ENCODE measurements at regions not wholly inside any gene's neighbourhood (a gene's known extent, or its start where the extent isn't known, plus 50 kb on each side); places are given as distances from the start of the nearest gene placed in this dataset.

DNA sequence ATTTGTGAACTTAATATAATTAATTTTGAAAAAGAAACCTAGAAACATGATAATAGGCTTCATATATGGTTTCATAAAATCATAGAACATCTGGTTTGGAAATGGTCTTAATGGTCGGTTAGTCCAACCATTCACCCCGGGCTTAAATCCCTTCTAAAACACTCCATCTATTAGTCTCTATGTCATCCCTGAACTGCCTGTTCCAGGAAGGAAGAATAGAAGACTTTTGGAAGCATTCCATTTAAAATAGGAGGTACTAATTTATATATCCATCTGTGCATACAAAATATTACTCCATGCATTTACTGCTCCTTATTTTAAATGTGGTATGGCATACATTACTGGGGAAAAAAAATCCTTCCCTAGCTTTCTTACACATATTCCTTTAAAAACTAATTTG, 262.2 kb upstream of the DDX53 start:
- TF ChIP-seq CTCF (IDR thresholded peaks at IDR 0.05; ENCODE audit: control insufficient read depth, extremely low read depth, insufficient read depth) = no peak
- no peak for DNase-seq (ENCODE audit: low read depth)
- H3K4me3 ChIP-seq (ENCODE audit: low read depth, low read length) = no peak overlapping the region

DNA sequence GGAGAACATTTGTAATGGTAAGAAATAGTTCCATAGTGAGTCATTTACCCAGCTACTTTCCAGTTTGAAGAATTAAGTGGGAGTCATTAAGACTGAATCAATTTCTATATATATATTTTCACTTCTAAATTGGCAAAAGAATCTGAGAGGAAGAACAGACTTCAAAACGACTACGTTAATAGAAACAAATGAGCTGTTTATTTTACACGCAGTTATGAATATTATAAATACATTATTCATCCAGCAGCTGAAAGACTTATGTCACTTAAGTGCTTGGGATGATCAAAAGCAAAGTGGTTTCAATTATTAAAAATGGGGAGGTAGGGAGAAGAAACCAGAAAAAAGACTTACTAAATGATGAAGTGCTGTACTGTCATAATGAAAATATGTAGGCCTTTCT, 260.5 kb upstream of the DDX53 start:
- no peak for DNase-seq (ENCODE audit: low read depth)
- no peak for TF ChIP-seq CTCF (IDR thresholded peaks at IDR 0.05; ENCODE audit: control insufficient read depth, extremely low read depth, insufficient read depth)
- H3K4me3 ChIP-seq (ENCODE audit: low read depth, low read length) = no peak overlapping the region

DNA sequence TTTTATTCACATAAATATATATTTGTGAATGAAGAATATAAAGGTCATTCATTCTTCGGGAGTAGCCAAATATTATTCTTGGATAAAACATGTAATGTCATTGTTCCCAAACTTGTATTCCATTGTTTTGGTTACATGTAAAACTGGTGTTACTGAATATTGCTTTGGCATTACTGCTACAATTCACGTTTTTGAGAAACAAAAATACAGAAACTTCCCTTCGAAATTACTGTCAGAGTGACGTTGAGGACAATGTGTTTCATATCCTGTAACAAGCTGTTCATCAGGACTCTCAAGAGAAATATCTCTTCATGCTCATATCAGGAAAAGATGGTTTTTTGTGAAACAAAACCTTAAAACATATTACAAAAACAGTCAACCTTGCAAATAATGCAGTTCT, 258.9 kb upstream of the DDX53 start:
- H3K4me3 ChIP-seq (ENCODE audit: low read depth, low read length) = no peak overlapping the region
- no peak for DNase-seq (ENCODE audit: low read depth)
- TF ChIP-seq CTCF (IDR thresholded peaks at IDR 0.05; ENCODE audit: control insufficient read depth, extremely low read depth, insufficient read depth) = no peak

DNA sequence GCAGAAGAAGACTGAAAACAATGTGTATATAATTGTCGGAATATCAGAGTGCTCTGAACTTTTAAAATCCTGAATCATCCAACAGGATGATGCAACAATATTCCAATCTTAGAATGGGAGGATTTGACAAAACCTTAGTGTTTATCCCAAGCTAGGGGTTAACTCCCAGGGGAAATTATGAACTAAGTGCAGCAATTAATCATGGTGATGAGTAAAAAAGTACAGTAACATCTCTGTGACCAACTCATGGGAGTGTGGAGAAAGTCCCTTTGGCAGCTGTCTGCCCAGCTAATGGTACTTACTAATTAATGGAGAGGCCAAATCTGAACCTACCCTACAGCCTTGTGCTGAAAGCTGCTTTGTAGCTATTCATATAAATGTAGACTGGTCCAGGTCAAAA, 257.6 kb upstream of the DDX53 start:
- H3K4me3 ChIP-seq (ENCODE audit: low read depth, low read length) = no peak overlapping the region
- no peak for DNase-seq (ENCODE audit: low read depth)
- TF ChIP-seq CTCF (IDR thresholded peaks at IDR 0.05; ENCODE audit: control insufficient read depth, extremely low read depth, insufficient read depth) = no peak

DNA sequence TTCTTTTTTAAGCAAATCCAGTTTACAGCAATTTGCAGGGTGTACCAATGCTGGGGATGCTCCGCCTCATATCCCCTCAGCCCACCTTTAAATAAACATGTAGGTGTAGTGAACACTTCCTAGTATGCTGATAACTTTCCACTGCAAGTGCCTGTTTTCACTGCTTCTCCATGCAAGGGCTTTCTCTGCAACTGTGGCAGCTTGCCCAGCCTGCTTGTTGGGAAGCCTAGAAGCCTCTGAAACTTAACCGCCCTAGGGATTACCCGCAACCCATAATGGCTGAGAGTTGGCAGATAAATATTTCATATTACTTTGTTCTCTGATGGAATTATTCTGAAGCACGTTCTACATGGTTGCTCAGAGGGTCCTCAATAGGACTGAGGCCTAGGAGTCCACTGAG, 253.7 kb upstream of the DDX53 start:
- DNase-seq (ENCODE audit: low read depth) = no peak
- no peak overlapping the region for H3K4me3 ChIP-seq (ENCODE audit: low read depth, low read length)
- TF ChIP-seq CTCF (IDR thresholded peaks at IDR 0.05; ENCODE audit: control insufficient read depth, extremely low read depth, insufficient read depth) = no peak

DNA sequence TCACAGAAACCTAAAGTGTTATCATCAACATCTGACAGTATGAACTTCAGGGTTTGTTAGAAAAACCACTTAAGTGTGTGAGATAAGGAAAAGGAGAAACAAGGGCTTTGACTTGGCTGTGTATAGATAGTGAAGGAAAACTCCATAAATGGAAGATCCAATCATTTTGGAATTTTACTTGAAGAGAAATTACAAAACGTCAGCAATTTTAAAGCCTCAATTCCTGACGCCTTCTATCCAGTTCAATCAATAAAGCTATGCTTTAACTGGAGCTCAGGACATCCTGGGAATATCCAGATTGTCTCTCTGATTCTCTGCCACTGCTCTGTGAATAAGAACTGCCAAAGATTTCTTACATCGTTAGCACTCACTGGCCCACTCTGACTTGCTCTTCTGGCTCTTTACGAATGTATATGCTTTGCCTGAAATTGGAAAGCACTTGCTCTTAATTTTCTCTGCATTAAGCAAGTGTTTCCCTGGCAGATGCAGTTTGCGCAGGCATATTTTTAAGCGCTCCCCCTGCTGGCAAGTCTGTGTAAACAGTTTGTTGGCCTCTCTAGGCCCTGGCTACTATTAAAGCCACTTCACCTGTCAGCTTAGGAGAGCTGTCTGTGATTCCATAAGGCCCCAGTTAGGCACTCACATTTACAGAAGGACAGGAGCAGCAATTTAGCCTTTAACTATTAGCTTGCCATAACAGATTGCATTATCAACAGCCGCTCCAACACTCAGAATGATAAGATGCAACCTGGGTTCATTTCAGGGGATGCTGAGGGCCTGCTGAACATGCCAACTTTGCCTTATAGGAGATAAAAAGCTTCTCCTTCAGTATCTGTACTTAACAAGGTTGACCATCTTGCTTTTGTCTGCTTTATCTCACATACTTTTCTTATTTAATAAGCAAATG, 251.4 kb upstream of the DDX53 start:
- peak; percentile 65 for TF ChIP-seq CTCF (IDR thresholded peaks at IDR 0.05; ENCODE audit: control insufficient read depth, extremely low read depth, insufficient read depth)
- DNase-seq (ENCODE audit: low read depth) = no peak

More for the DNA sequence above, 251.4 kb upstream of the DDX53 start:
- H3K4me3 ChIP-seq (ENCODE audit: low read depth, low read length) = no peak overlapping the region

Data from LNCaP clone FGC (cell line).